Cardiac muscle cell (in vitro differentiated cells and primary cell): ENCODE measurements at regions not wholly inside any gene's neighbourhood (a gene's known extent, or its start where the extent isn't known, plus 50 kb on each side); places are given as distances from the start of the nearest gene placed in this dataset.

ENCODE experiments used
- DNase-seq, 2 donors: peaks; one replicate each; pipeline versions ENCODE4 v3.0.0 to v3.0.0-alpha.2; 2010 to 2017; ENCODE audit warnings: low read depth in 1 of 2, low spot score in 1 of 2
- H3K27ac ChIP-seq: fragments of 200-600 bp; sonication (generic); 2 replicates; pipeline ENCODE4 v1.5.1; 2016
- H3K27me3 ChIP-seq: fragments of 200-600 bp; sonication (generic); 2 replicates; pipeline ENCODE4 v1.6.0; 2016; ENCODE audit warnings: control low read depth
- H3K36me3 ChIP-seq: fragments of 200-600 bp; sonication (generic); 2 replicates; pipeline ENCODE4 v1.5.1; 2016; ENCODE audit warnings: control low read depth
- H3K4me1 ChIP-seq: fragments of 200-600 bp; sonication (generic); 2 replicates; pipeline ENCODE4 v1.8.1; 2017; ENCODE audit warnings: low read depth, mild to moderate bottlenecking, mixed run types
- H3K4me3 ChIP-seq: fragments of 200-600 bp; sonication (generic); 2 replicates; pipeline ENCODE4 v1.5.1; 2016; ENCODE audit warnings: mild to moderate bottlenecking
- H3K9me3 ChIP-seq: fragments of 200-600 bp; sonication (generic); 2 replicates; pipeline ENCODE4 v1.5.1; 2017; ENCODE audit warnings: low read depth, mild to moderate bottlenecking, control low read depth
- TF ChIP-seq, protein P1 (sequence below): IDR thresholded peaks from 2 replicates; pipeline ENCODE4 v1.5.1; 2012; ENCODE audit warnings: low read depth, mild to moderate bottlenecking, low read length

DNA sequence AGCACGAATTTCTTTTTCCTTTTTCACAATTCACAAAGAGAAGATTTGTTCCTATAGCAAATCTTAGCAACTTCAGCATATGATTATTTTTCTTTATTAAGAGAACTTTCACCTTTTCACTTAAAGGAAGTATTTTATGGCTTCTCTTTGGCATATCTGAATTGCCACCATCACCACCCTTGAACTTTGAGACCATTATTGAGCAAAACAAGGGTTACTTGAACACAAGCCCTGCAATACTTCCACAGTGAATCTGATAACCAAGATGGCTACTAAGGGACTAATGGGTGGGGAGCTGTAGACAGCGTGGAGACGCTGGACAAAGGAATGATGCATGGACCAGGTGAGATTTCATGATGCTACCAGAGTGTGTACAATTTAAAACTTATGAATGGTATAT lies 815.0 kb downstream of the LRRIQ3 start:
- TF ChIP-seq, protein P1, sequence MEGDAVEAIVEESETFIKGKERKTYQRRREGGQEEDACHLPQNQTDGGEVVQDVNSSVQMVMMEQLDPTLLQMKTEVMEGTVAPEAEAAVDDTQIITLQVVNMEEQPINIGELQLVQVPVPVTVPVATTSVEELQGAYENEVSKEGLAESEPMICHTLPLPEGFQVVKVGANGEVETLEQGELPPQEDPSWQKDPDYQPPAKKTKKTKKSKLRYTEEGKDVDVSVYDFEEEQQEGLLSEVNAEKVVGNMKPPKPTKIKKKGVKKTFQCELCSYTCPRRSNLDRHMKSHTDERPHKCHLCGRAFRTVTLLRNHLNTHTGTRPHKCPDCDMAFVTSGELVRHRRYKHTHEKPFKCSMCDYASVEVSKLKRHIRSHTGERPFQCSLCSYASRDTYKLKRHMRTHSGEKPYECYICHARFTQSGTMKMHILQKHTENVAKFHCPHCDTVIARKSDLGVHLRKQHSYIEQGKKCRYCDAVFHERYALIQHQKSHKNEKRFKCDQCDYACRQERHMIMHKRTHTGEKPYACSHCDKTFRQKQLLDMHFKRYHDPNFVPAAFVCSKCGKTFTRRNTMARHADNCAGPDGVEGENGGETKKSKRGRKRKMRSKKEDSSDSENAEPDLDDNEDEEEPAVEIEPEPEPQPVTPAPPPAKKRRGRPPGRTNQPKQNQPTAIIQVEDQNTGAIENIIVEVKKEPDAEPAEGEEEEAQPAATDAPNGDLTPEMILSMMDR, result no peak
- Histone ChIP-seq H3K9me3 (no peaks in the 10 kb centered on the region), H3K4me3 (no peak overlapping the region), H3K27ac (no peak overlapping the region), H3K27me3 (no peaks in the 10 kb centered on the region), H3K4me1 (no peaks in the 10 kb centered on the region), H3K36me3 (no peaks in the 10 kb centered on the region)
- no peak for DNase-seq

DNA sequence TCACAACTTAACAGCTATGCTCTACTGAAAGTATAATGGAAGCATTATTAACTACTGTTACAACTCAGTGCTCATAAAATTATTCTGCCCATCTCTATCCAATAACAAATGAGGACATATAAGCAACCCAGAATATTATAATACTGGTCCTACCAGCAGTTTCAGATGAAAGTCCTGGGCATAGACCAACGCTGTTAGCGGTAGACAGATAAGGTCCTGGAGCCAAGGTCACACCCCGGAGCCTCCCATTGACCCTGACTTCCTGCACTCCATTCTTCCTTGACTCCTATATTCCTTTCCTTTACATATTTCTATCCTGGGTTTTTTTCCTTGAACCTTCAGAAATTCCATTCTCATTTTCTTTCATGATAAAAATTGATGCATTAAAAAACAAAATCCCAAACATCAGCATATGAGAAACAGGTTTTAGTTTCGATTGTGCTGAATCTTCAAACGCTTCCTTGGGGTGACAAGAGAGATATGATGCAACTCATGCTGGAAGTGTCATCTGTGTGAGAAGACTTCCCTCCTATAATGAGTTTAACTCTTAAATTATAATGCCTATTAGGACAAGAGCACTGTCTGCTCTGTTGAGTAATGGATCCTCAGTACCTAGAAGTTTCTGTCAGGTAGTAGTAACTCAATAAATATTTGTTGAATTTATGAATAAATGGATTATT lies 831.1 kb downstream of the LRRIQ3 start:
- TF ChIP-seq, protein P1, result no peak
- H3K36me3 ChIP-seq, result no peaks in the 10 kb centered on the region
- no peaks in the 10 kb centered on the region for H3K9me3 ChIP-seq
- H3K27ac ChIP-seq, result no peak overlapping the region
- DNase-seq, result no peak
- no peak overlapping the region for H3K4me3 ChIP-seq
- H3K27me3 ChIP-seq, result no peaks in the 10 kb centered on the region
- no peaks in the 10 kb centered on the region for H3K4me1 ChIP-seq

DNA sequence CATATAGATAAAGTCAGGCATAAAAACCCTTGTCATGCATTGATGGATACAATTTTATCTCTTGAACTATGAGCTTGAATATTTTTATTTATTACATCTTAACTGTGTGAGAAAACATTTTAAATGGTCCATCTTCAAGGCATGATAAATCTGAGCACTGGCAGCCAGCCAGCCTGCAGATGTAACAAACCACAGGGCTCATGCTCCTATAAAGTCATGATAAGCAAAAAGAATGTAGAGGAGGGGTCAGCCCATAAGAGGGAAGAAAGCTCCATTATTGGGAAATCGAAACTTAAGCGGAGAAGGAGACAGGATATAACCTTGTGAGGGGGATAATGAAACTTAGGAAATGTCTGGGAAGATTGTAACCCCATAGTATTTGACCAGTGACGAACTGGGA lies 839.0 kb downstream of the LRRIQ3 start:
- Histone ChIP-seq H3K36me3 (no peaks in the 10 kb centered on the region), H3K9me3 (no peaks in the 10 kb centered on the region), H3K27me3 (no peaks in the 10 kb centered on the region), H3K4me1 (no peaks in the 10 kb centered on the region), H3K27ac (no peak overlapping the region), H3K4me3 (no peak overlapping the region)
- TF ChIP-seq, protein P1, result no peak
- DNase-seq, result no peak

DNA sequence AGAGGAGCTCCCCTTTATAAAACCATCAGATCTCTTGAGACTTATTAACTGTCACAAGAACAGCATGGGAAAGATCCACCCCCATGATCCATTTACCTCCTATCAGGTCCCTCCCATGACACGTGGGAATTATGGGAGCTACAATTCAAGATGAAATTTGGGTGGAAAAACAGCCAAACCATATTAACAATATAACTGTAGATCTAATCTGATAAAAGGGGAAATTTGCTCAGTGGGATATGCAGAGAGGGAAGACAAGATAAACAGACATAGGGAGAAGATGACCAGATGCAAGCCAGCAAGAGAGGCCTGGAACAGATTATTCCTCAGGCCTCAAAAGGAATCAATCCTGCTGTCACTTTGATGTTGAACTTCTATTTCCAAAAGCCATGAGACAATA lies 841.5 kb downstream of the LRRIQ3 start:
- Histone ChIP-seq H3K27me3 (no peaks in the 10 kb centered on the region), H3K9me3 (no peaks in the 10 kb centered on the region), H3K4me3 (no peak overlapping the region), H3K4me1 (no peaks in the 10 kb centered on the region), H3K36me3 (no peaks in the 10 kb centered on the region), H3K27ac (no peak overlapping the region)
- TF ChIP-seq, protein P1, result no peak
- DNase-seq, result no peak

DNA sequence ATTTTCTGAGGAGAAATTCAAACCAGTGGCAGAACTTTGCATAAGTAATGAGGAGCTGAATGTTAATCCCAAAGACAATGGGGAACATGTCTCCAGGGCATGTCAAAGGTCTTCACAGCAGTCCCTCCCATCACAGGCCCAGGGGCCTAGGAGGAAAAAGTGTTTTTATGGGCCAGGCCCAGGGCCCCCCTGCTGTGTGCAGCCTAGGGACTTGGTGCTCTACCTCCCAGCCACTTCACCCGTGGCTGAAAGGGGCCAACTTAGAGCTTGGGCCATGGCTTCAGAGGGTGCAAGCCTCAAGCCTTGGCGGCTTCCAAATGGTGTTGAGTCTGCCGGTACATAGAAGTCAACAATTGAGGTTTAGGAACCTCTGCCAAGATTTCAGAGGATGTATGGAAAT lies 854.0 kb downstream of the LRRIQ3 start:
- DNase-seq, result no peak
- Histone ChIP-seq H3K27ac (no peak overlapping the region), H3K4me1 (no peaks in the 10 kb centered on the region), H3K9me3 (no peaks in the 10 kb centered on the region), H3K4me3 (no peak overlapping the region), H3K27me3 (no peaks in the 10 kb centered on the region), H3K36me3 (no peaks in the 10 kb centered on the region)
- TF ChIP-seq, protein P1, result no peak
